ENCODE measurements at regions not wholly inside any gene's neighbourhood (a gene's known extent, or its start where the extent isn't known, plus 50 kb on each side); places are given as distances from the start of the nearest gene placed in this dataset.

DNA sequence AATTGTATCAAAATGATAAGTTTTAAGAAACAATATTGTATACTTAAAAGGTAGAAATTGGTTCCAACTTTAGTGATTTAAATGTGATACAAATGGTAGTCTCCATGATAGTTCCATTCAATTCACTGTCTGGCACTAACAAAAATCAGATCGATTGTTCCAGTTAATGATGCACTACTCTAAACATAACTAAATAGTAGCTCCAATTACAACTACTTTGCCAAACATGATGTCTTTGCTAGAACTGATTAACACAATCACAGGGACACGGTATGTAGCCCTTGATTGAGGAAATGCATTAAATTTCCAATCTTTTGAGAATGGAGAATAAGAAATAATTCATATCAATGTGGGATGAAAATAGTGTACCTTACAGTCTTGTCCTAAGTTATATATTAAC lies 962.4 kb upstream of the GHITM start:
- Histone ChIP-seq H3K27me3 (ENCODE audit: control insufficient read depth in 2 of 2, insufficient read depth in 2 of 2, low read length in 2 of 2) (no peaks in the 10 kb centered on the region), H3K9me3 (replicated peaks; ENCODE audit: control insufficient read depth, insufficient read depth, low read length) (no peaks in the 10 kb centered on the region), H3K79me2 (ENCODE audit: control insufficient read depth, insufficient read depth, low read length) (no peaks in the 10 kb centered on the region), H3K36me3 (ENCODE audit: control insufficient read depth in 2 of 2, extremely low read depth in 1 of 2, insufficient read depth in 2 of 2, low read length in 2 of 2) (no peaks in the 10 kb centered on the region), H3K27ac (ENCODE audit: insufficient read depth, low read depth, low read length) (no peak overlapping the region), H2AFZ (ENCODE audit: low read depth, low read length) (no peak overlapping the region), H3K4me3 (replicated peaks in 1 of 3; ENCODE audit: insufficient read depth in 1 of 3, low read depth in 1 of 3, low read length in 3 of 3) (no peak overlapping the region), H3K9me1 (replicated peaks; ENCODE audit: control insufficient read depth, extremely low read depth, insufficient read depth, low read length) (no peaks in the 10 kb centered on the region), H3K9ac (replicated peaks; ENCODE audit: extremely low read depth, insufficient read depth, low read length) (no peak overlapping the region), H3K4me1 (ENCODE audit: control insufficient read depth, extremely low read depth, insufficient read depth, low read length) (no peaks in the 10 kb centered on the region), H3K4me2 (ENCODE audit: insufficient read depth, low read length) (no peak overlapping the region), H4K20me1 (replicated peaks; ENCODE audit: control insufficient read depth, extremely low read depth, insufficient read depth, low read length) (no peaks in the 10 kb centered on the region)
- FAIRE-seq (no peak), DNase-seq (ENCODE audit: low read depth, low spot score) (no peak)
- ChIA-PET POLR2A (no interaction called here), CTCF (no interaction called here)
- no TSS peak for BruUV-seq (replicated peaks)
- intact Hi-C loops (cut with micrococcal nuclease) = no loop called here
- dilution Hi-C loops (cut with MboI; ENCODE audit: extremely low pct_ligation_motif_present, low sequenced_read_pairs) = no loop called here
- TF ChIP-seq, protein P1, sequence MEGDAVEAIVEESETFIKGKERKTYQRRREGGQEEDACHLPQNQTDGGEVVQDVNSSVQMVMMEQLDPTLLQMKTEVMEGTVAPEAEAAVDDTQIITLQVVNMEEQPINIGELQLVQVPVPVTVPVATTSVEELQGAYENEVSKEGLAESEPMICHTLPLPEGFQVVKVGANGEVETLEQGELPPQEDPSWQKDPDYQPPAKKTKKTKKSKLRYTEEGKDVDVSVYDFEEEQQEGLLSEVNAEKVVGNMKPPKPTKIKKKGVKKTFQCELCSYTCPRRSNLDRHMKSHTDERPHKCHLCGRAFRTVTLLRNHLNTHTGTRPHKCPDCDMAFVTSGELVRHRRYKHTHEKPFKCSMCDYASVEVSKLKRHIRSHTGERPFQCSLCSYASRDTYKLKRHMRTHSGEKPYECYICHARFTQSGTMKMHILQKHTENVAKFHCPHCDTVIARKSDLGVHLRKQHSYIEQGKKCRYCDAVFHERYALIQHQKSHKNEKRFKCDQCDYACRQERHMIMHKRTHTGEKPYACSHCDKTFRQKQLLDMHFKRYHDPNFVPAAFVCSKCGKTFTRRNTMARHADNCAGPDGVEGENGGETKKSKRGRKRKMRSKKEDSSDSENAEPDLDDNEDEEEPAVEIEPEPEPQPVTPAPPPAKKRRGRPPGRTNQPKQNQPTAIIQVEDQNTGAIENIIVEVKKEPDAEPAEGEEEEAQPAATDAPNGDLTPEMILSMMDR (IDR thresholded peaks at IDR 0.05; ENCODE audit: extremely low read depth in 1 of 2, insufficient read depth in 1 of 2, low read depth in 1 of 2, low read length in 2 of 2) = no peak
- TF ChIP-seq POLR2A (IDR thresholded peaks at IDR 0.05; ENCODE audit: low read depth, low read length) (no peak), MYC (IDR thresholded peaks at IDR 0.05; ENCODE audit: low read depth, low read length) (no peak), POLR2AphosphoS5 (IDR thresholded peaks at IDR 0.05; ENCODE audit: insufficient read depth, low read depth, low read length) (no peak), GATA2 (IDR thresholded peaks at IDR 0.05; ENCODE audit: insufficient read depth, insufficient read length, low read depth, low read length) (no peak), EZH2 (IDR thresholded peaks at IDR 0.05; ENCODE audit: borderline replicate concordance, low read depth, low read length, severe bottlenecking) (no peak), FOS (IDR thresholded peaks at IDR 0.05; ENCODE audit: borderline replicate concordance, insufficient read depth, low read length) (no peak), JUN (IDR thresholded peaks at IDR 0.05; ENCODE audit: borderline replicate concordance, insufficient read depth, insufficient read length, low read depth) (no peak)
- TF ChIP-seq, protein P2, sequence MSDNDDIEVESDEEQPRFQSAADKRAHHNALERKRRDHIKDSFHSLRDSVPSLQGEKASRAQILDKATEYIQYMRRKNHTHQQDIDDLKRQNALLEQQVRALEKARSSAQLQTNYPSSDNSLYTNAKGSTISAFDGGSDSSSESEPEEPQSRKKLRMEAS (IDR thresholded peaks at IDR 0.05; ENCODE audit: insufficient read depth, insufficient read length) = no peak

Measured in endothelial cell of umbilical vein (primary cell).